T-helper 2 cell (primary cell): ENCODE measurements at regions not wholly inside any gene's neighbourhood (a gene's known extent, or its start where the extent isn't known, plus 50 kb on each side); places are given as distances from the start of the nearest gene placed in this dataset.
"Not testable (repeated sequence)": the region's sequence is repeated elsewhere in the genome, so short reads cannot be mapped to it uniquely, and the experiment has no call there.

ENCODE experiments used
- DNase-seq, 5 experiments: peaks; one replicate each; pipeline versions ENCODE4 v3.0.0 to v3.0.0-alpha.2; 2012 to 2022

DNA sequence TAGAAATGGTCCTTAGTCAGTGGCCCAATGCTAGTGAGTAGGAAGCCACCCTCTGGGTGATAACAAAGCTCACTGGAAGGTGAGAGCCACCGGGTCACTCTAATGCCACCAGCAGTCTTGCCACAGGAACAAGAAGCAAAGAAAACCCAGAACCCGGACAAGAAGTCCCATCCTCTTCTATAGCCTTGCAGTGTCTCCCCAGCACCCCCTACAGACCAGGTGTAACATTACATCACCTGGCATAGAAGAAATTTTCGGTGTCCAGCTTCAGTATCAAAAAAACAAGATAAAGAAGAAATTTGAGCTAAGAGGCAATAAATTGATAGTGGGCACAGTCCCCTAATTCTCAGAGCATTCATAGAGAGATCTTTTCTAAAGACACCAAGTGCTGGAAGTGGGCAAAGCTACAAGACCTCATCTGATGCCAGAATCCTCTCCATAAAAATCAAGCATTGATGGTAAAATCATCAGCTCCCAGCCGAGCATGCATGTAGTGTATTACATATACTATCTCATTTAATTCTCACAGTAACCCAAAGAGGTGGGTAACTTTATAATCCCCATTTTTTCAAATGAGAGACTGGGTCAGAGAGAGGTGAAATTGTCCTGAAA lies 491.0 kb downstream of the MATN1 start:
- peak in 2 of 5 experiments; percentile 6 to 19 for DNase-seq

DNA sequence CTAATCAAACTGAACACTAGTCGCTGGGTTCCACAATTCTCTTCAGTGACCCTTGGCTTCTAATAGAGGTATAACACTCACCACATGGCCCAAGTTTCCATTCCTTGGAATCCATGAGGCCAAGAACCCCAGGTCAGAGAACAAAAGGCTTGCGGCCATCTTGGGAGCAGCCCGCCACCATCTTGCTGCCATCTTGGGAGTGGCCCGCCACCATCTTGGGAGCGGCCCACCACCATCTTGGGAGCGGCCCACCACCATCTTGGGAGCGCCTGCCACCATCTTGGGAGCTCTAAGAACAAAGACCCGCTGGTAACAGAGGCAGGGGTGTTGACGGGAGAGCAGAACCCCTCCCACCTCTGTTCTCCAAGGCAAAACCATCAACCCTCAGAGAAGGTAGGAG lies 493.4 kb downstream of the MATN1 start:
- no peak for DNase-seq

DNA sequence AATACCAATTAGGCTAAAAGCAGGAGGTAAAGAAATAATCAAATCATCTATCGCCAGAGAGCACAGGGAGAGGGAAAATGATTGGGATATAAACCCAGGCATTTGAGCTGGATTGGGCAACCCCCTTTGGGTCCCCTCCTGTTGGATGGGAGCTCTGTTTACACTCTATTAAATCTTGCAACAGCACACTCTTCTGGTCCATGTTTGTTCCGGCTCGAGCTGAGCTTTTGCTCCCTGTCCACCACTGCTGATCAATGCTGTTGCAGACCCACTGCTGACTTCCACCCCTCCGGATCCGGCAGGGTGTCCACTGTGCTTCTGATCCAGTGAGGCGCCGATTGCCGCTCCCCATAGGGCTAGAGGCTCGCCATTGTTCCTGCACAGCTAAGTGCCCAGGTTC lies 493.8 kb downstream of the MATN1 start:
- DNase-seq: no peak

DNA sequence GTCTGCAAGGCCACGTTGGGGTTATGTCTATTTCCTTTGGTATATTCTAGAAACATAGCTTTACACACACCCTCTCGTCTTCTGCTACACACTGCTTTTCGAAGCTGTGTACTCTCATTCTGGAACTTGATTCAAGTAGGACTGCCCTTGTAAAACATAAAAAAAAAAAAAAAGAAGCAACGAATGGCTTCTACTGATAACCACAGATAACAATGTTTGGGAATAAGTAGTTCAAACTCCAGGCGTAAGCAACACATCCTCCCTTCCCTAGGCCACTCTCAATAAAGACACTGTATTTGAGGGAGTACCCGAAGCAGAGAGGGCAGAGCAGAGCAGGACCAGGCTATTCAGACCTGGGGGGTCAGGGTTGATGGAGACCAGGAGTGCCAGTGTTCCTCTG lies 496.7 kb downstream of the MATN1 start:
- no peak for DNase-seq

DNA sequence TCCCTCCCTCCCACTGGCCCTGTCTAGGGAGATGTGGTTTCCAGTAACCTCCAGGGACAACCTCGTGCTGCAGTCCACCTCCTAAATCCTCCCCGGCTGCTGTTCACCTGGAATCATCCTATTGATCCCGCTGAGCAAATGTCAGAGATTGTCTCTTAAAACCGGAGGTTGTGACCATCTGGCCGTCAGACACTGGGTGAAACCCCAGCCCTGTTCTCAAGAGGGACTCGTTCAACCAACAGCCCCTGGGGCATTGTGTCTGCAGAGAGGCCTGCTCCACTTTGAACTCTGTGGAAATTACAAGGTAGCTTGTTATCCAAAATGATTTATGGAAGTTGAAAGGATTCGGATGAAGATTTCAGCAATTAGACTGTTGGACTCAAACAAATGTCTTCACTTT lies 498.0 kb downstream of the MATN1 start:
- no peak for DNase-seq

DNA sequence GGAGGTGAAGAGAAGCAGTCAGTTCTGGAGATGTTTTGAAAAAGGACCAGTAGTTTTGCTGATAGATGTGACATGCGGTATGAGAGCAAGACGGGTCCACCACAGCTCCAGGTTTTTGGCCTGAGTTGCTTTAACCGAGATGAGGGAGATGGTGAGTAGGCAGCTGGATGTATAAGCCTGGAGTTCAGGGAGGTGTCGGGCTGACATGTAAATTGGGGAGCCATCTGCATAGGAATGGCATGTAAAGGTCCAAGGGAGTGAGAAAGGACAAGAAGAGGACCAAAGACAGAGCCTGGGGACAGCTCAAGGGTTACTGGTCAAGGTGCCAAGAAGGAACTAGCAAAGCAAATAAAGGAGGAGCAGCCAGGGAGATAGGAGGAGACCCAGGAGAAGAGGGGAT lies 503.7 kb downstream of the MATN1 start:
- no peak for DNase-seq

DNA sequence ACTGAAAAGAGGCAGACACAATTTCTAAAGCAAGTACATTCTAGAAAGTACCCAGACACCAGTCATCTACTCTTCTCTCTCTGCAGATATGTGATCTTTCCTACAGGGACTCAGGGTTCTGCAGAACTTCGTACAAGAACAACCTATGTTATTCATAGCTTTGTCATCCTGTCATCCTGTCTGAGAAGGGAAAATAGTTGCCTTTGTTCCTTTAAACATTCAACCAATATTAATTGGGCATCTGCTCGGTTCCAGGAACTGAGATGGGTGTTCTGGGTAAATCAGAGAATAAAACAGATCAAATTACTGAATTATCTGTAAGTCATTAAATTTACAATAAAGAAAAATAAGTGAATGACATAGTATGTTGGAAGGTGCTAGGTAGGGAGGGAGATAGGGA lies 504.9 kb downstream of the MATN1 start:
- DNase-seq: no peak

DNA sequence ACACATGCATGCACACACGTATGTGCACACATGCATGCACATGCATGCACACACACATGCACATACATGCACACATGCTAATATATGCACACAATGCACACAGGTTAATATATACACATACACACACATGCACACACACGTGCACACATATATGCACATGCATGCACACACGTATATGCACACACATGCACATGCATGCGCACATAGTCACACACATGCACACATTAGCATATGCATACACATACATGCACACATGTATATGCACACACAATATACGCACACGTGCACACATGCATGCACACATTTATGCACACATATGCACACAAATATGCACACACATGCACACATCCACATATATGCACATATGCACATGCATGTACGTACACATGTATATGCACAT lies 506.8 kb downstream of the MATN1 start:
- DNase-seq: no peak

DNA sequence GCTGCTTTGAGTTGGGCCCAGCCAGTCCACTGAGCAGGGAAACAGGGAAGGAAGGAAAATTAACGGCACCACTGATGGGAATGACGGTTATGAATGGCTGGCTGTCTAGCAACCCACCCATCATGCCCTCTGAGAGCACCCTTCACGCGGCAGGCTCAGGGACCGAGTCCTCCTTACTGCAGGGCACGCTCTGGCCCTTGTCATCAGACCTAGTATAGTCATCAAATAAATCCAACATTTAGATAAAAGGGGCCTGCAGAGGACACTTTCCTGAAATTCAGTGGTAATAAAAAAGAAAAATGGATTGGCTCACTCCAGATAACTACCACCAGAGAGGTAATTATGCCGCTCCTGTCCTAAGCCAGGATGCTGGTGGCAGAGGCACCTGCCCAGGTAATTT lies 509.4 kb downstream of the MATN1 start:
- DNase-seq: no peak

DNA sequence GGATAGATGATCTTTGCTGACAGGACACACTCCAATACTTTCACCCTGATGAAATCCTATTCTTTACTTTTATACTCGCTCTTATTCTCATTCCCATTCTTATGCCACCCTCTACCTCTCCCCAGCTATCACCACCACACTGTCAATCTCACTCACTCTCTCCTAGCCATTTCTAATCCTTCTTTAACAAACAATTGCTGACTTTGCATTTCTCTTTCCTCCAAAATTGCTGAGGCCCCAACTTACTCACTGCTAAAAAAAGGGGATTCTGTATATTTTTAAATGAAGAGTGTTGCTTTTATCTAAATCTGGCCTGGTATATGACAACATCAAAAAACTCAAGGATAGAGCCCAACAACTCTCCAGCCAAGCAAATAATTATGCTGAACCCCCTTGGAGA lies 515.4 kb downstream of the MATN1 start:
- not testable (repeated sequence) for DNase-seq

DNA sequence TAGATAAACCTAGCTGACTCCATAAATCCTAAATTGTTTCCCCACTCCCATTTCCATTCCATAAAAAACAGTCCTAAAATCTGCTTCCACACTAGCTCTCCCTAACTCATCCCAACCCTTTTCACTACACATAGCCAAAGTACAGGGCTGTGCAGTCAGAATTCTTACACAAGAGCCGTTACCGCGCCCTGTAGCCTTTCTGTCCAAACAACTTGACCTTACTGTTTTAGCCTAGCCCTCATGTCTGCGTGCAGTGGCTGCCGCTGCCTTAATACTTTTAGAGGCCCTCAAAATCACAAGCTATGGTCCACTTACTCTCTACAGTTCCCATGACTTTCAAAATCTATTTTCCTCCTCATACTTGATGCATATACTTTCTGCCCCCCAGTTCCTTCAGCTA lies 516.8 kb downstream of the MATN1 start:
- DNase-seq: not testable (repeated sequence)

DNA sequence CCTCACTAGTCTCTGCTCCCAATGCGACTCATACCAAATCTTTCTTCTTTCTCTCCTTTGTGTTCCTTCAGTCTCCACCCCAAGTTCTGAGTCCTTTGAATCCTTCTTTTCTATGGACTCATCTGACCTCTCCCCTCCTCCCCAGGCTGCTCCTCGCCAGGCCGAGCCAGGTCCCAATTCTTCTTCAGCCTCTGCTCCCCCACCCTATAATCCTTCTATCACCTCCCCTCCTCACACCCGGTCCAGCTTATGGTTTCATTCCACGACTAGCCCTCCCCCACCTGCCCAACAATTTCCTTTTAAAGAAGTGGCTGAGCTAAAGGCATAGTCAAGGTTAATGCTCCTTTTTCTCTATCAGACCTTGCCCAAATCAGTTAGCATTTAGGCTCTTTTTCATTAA lies 518.5 kb downstream of the MATN1 start:
- not testable (repeated sequence) for DNase-seq

DNA sequence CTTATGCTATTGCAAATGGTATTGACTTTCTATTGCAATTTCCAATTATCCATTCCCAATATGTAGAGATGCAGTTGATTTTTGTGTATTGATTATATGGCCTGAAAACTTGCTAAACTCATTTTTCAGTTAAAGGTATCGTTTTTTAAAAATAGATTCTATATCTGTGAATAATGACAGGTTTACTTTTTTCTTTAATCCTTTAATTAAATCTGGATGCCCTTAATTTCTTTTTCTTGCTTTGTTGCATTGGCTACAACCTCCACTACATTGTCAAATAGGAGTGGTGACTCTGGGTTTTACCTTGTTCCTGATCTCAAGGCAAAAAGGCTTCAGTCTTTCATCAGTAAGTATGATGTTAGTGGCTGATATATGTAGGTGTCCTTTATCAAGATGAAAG lies 522.4 kb downstream of the MATN1 start:
- no peak for DNase-seq

DNA sequence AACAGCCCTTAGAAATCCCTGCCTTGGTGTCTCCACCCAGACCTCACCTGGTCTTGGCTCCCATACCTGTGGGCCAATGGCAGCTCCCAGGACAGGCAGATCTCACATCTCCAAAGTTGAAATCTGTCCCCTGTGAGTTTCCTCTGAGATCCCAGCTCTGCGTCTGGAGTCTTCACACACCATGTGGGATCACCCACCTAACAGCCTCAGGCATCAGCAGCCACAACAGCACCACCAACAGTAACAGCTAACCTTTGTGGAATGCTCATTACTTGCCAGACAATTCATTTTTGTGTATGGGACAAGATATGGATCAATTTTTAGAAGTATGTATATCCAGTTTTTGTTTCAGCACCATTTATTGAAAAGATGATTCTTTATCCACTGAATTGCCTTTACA lies 523.2 kb downstream of the MATN1 start:
- DNase-seq: no peak

DNA sequence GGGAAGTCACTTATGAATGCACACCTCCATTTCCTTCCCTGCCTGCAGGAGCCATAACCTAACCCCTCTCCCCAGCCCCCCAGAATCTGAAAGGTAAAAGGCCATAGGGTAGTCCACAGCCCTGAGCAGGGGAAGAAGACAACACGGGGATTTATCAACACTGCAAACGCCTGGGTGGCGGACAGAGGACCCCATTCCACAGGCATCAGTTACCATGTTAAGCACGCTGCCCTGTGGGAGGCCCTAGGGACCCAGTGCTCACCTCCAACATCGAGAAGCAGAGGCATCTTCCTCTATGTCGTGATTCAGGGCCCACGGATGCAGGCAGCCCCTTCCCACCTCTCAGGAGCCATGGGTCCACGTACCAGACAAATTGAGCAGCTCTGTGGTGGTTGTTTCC lies 523.8 kb downstream of the MATN1 start:
- no peak for DNase-seq

DNA sequence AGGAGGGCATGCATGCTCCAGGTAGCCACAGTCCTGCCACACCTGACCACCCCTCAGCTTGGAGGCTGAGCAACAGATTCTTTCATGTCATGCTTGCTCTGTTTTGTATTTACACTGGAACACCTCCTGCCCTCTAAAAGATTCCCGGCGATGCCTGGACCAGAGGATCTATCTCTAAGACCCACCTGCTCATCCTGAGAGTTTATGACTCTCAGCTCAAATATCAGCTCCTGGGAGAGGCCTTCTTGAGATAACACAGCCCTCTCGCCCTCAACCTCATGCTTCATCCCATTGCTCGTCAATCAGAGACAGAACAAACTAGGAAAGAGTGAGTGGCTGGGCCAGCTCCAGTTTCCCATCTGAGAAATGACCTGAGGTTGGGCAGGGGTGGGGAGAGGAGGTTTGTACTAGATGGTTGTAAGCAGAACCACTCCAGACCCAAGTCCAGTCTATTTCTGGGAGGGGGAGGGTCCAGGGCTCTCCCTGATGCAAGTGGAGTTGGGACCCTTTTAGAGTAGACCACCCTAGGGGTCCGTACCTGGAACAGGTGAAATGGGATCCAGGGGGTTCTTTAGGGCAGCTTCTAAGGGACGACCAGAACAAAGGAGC lies 524.5 kb downstream of the MATN1 start:
- no peak for DNase-seq

DNA sequence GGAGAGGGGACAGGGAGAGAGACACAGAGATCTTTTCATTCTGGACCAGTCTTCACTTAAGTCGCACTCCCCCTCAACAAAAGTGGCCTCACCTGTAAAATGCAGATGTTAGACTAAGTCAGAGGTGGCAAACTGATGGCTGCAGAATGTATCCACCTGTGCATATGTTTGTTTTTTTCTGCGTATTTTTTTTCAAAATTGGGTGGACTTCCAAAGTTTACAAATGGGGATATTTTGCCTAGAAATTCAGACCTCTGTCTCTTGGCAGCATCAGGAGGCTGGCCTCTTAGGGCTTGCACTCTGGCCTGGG lies 525.0 kb downstream of the MATN1 start:
- DNase-seq: no peak

DNA sequence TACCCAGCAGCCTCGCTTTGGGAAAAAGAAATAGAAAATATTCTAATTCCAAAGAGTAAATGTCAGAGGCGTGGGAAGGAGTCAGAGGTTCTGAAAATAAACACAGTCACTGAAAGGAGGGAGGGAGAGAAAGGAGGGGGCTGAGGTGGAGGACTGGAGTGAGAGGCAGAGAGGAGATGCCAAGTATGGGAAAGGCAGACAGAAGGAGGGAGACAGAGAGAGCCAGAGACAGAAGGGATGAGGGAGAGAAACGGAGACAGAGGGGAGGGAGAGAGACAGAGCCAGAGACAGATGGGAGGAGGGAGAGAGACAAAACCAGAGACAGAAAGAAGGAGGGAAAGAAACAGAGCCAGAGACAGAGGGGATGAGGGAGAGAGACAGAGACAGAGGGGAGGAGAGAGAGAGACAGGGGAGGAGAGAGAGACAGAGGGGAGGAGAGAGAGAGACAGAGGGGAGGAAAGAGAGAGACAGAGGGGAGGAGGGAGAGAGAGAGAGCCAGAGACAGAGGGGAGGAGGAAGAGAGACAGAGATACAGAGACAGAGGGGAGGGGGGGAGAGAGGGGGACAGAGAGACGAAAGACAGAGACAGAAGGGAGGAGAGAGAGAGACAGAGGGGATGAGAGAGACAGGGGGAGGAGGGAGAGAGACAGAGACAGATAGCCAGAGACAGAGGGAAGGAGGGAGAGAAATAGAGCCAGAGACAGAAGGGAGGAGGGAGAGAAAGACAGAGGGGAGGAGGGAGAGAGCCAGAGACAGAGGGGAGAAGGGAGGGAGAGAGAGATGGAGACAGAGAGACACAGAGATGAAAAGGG lies 525.5 kb downstream of the MATN1 start:
- no peak for DNase-seq

DNA sequence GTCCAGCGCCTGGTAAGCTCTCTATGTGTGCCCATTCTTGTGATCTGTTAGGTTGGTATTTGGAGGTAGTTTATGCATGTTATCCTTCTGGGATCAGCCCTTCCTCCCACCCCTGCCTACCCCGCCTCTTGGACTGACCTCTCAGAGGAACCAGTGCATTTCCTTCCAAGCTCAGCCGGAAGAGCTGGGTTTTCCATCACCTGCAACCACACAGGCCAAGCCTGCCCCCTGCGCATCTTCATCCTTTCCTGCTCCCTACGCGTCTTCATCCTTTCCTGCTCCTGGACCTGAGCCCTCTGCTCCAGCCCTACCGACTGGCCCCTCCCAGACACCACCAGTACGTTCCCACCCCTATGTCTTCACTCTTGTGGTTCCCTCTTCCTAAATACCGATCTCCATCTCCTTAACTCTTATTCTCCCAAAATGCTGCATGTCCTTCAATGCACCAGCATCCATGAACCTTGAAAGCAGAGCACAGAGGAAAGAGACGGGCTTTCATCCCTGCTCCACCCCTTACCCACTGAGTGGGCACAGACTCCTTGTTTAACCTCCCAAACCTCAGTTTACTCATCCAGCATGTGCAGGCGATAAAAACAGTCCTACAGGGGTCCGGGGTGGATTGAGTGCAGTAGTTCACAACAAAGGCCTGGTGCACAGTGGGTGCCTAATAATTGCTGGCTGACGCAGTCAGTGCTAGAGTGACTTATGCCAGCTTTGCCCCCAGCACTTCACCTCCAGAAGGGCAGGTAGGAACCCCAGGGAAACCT lies 526.3 kb downstream of the MATN1 start:
- no peak for DNase-seq

DNA sequence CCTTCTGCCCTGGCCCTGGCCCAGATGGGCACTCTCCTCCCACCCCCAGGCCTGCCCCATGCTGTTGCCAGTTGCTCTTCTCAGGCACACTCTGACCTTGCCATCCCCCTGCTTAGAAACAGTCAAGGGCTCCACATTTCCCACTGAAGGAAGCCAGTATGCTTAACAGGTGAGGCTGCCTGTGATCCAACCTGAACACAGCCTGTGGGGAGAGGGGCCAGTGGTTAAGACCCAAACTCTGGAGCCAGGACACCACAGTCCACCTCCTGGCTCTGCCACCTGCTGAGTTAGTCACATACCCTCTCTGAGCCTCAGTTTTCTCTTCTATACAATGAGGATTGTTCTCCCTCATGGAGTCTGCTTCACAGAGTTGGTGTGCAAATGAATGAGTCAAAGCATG lies 526.9 kb downstream of the MATN1 start:
- no peak for DNase-seq

DNA sequence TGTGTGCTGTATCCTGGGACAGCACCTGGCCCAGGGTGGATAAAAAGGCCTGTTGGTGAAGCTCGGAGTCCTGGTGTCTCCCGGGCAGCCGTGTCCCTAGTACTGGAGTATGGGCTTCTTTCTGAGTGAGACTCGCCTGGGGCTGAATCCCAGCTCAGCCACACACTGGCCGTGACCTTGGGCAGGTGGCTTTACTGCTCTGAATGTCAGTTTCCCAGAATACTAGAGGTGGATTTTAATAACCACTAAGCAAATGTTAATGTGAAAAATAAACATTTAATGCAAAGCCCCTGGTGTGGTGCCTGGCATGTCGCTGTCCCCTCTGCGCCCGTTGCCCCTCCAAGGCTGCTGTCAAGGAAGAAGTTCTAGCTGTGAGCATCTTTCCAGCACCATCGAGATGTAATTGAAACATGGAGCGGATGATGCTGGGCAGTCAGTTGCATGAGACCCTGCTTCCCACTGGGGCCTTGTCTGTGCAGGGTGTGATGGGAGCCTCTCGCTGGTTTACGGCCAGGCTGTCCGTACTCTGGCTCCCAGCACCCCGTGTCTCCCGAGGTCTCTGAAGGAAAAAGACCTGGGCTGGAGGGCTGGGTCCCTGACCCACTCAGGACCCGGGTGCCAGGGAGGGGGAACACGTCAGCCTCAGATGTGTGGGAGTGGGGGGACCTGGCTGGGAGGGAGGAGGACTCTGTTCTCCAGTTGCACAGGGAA lies 527.8 kb downstream of the MATN1 start:
- no peak for DNase-seq

DNA sequence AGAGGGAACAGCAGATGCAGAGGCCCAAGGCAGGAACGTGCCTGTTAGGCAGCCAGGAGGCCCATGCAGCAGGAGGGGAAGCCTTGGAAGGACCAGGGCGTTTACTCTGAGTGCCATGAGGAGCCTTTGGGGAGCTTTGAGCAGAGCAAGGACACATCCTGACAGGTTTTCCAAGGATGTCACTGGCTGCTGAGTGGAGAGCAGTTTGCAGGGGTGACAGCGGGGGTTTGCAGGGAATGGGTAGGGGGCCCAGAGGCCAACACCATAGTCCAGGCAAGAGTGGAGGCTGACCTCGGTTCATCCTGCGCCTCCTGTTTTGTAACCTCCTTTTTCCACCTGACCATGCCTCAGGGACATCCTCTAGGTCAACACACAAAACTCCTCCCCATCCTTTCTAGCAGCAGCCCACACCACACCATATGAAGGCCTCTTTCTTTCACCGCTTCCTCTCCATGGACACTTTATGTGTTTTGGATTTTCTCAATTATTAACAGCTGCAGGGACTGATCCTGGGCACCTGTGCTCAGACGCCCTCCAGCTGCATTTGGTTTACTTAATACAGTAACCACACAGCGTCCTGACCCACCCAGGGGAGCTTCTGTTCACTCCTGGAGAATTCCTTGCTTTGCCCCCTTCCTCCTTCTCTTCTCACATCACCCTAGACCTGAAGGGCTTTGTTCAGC lies 528.5 kb downstream of the MATN1 start:
- no peak for DNase-seq
